RCC 7860 (cell line): ENCODE measurements at regions not wholly inside any gene's neighbourhood (a gene's known extent, or its start where the extent isn't known, plus 50 kb on each side); places are given as distances from the start of the nearest gene placed in this dataset.
"Not testable (repeated sequence)": the region's sequence is repeated elsewhere in the genome, so short reads cannot be mapped to it uniquely, and the experiment has no call there.

Source experiments
- DNase-seq: peaks from one replicate; pipeline ENCODE4 v3.0.0-alpha.2; 2015; ENCODE audit warnings: low spot score
- FAIRE-seq: peaks from 2 replicates; lab custom pipeline; 2012; peaks lifted over from hg19 to GRCh38; lab: Jason Lieb, UNC

DNA sequence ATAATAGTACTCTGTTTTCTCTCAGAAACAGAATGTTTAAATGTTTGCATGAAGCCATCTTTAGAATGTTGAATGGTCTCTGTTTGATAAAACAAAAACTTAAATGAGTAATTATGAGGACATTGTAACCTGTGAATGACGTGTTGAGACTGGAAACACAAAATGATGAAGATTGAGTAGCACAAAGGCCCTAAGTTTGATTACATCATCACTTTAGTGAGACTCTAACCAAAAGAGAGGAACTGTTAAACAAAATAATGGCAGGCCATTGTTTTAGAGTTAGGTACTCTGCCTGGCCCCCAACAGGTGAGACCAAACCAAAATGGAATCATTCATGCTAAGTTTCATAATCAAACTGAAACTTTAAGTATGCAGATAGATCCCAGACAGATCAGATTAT, 1561.7 kb upstream of the SLC39A10 start:
- FAIRE-seq, result no peak
- no peak for DNase-seq

- DNase-seq (no peak), FAIRE-seq (no peak)
Observed at GRCh38 chr2:194090251-194090905, 1566.6 kb upstream of the SLC39A10 start.

DNA sequence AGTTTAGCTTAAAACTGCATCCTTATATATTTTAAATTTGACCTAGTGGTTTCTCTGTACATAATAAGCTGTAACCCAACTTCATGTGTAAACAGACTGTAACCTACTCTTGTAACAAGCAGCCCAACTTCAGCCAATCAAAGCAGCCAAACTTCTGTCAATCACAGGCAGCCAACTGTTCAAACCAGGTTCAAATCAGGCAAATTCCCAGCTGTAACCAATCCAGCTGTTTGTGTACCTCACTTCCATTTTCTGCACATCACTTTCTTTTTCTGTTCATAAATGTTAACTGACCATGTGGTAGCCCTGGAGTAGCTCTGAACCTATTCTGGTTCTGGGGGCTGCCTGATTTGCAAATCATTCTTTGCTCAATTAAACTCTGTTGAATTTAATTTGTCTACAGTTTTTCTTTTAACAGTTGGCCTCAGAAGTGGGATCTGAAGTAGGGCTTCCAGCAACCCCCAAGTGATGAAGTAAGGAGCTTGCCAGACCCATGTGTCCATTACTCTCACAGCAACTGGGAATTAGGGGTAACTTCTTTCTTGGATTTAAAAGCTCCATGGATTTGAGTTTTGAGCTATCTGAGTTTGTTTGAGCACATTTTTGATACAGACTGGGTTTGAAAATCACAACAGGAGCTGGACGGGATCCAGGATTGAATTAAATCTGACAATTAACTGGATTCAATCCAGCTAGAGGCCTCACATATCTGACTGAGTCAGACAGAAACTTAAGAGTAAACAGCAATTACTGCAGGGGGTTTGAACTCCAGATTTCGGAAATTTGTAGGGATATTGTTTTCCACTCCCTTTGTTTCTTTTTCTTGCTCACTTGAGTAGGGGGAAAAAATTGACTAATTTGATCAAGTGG, 1569.7 kb upstream of the SLC39A10 start:
- no peak for FAIRE-seq
- no peak for DNase-seq

GRCh38 chr2:194086129-194086528, 1570.9 kb upstream of the SLC39A10 start:
- no peak for FAIRE-seq
- no peak for DNase-seq

- FAIRE-seq, result no peak
- DNase-seq, result no peak
Observed at GRCh38 chr2:194079989-194080388, 1577.0 kb upstream of the SLC39A10 start.

- DNase-seq, result no peak
- FAIRE-seq, result no peak
Observed at GRCh38 chr2:194077366-194077765, 1579.7 kb upstream of the SLC39A10 start.

DNA sequence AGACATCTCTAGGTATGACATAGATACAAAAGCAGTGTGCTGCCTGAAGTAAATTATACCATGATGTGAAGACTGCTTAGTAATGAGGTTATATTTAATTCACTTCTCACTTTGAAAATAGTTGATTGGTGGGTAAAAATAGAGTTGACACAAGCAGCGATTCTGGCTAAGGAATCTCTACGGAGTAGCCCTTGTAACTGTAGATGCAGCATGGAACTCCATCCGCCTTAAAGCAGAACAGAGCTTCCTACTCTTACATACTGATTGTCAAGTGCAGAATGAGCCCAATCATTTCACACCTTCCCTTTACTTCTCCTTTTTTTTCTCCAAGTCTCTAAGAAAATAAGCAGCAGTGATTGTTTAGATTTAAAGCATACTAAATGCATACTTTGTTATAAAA, 1594.6 kb upstream of the SLC39A10 start:
- FAIRE-seq (no peak), DNase-seq (no peak)

- DNase-seq (no peak), FAIRE-seq (no peak)
Observed at GRCh38 chr2:194060269-194060668, 1596.8 kb upstream of the SLC39A10 start.

DNA sequence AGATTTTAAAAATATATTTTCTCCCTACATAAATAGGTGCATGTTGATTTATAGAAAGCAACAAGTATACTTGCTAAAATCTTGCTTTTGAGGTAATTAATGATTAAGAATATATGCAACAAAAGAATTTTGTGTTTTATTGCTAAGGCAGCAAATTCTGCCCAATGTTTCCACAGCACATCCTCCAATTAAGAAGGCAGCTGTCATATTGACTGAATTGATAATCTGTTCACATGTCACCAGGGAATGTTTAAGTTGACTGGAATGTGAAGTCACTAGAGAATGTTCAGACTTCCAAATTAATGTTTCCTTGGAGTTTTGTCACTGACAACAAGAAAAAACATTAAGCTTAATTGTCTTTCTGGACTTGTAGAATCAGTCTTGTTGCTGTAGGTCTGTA, 1602.7 kb upstream of the SLC39A10 start:
- FAIRE-seq (no peak), DNase-seq (no peak)

GRCh38 chr2:194044321-194044720, 1612.7 kb upstream of the SLC39A10 start:
- no peak for FAIRE-seq
- DNase-seq, result no peak

DNA sequence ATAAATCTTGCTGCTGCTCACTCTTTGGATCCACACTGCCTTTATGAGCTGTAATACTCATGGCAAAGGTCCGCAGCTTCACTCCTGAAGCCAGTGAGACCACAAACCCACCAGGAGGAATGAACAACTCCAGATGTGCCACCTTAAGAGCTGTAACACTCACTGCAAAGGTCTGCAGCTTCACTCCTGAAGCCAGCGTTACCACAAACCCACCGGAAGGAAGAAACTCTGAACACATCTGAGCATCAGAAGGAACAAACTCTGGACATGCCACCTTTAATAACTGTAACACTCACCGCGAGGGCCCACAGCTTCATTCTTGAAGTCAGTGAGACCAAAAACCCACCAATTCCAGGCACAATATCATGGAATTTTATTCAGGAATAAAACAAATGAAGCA, 1635.9 kb upstream of the SLC39A10 start:
- not testable (repeated sequence) for DNase-seq, FAIRE-seq

DNA sequence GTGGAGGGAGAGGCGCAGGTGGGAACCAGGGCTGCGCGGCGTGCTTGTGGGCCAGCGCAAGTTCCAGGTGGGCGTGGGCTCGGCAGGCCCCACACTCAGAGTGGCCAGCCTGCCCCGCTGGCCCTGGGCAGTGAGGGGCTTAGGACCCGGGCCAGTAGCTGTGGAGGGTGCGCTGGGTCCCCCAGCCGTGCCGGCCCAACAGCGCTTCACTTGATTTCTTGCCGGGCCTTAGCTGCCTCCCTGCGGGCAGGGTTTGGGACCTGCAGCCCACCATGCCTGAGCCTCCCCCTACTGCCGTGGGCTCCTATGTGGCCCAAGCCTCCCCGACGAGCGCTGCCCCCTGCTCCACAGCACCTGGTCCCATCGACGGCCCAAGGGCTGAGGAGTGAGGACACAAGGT, 1636.9 kb upstream of the SLC39A10 start:
- no peak for FAIRE-seq

GRCh38 chr2:194015751-194016150, 1641.3 kb upstream of the SLC39A10 start:
- FAIRE-seq (no peak), DNase-seq (no peak)

More for the DNA sequence above, 1636.9 kb upstream of the SLC39A10 start:
- DNase-seq, result no peak

DNA sequence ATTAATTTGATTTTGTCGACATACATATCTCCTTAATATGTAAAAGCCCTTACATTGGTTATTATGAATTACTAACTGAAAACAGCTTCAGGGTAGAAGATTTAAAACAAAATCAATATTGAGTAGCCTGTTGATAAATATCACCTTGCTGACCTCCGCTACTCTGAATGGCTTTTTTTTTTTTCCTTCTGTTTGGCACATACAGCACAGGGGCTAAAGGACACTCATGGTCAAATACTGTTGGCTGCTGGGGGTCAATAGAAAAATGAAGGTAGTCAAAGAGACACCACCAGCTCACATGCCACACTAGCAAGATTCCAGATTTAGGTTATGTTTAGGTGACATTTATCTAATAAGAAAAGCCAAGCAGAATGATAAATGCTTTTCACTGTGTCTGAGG, 1642.4 kb upstream of the SLC39A10 start:
- no peak for DNase-seq
- no peak for FAIRE-seq

DNA sequence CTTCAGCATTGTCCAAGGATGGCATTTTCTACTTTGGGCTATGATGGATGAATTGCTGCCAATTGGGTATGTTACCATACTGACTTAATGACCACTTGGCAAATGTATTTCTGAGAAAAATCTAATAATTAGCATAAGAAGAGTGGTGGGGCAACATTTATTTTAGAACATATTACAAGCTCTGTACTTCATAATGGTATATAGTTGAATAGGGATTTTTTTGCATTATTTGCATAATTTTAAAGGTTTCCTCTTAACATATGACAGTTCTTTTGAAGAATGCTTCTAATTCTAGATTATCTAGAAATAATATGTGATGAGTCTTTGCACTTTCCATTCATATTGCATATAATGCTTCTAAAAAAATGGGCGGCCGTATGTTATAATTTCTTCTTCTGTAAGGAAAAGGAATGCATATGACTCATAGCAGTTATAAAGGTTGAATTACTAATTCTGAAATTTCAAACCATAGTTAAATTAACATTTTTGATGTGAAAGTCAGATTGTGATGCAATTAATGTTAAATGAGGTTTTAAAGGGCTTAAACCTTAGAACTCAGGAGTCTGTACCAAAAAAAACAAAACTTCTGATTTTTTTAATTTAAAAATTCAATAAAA, 1652.3 kb upstream of the SLC39A10 start:
- DNase-seq, result no peak
- no peak for FAIRE-seq

GRCh38 chr2:194003911-194004310, 1653.1 kb upstream of the SLC39A10 start:
- DNase-seq, result no peak
- no peak for FAIRE-seq

- no peak for FAIRE-seq
- no peak for DNase-seq
Observed at GRCh38 chr2:194002699-194003368, 1654.2 kb upstream of the SLC39A10 start.

GRCh38 chr2:193990868-193991267, 1666.2 kb upstream of the SLC39A10 start:
- FAIRE-seq (no peak), DNase-seq (no peak)

DNA sequence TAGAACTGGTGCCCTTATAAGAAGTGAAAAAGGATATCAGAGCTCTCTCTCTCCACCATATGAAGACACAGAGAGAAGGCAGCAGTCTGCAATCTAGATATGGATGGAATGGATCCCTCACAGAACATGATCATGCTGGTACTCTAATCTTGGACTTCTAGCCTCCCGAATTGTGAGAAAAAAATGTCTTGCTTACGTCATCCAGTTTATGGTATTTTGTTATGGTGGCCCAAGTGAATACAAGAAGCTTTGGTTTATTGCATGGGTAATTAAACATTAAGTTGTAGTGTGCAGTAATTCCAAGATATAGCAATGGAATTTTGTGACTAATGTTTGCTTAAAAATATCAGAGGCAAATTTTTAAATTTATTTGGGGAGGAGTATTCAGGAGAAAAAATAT, 1667.4 kb upstream of the SLC39A10 start:
- DNase-seq (no peak), FAIRE-seq (no peak)

GRCh38 chr2:193988784-193989183, 1668.2 kb upstream of the SLC39A10 start:
- DNase-seq (no peak), FAIRE-seq (no peak)

GRCh38 chr2:193985272-193985671, 1671.8 kb upstream of the SLC39A10 start:
- FAIRE-seq (no peak), DNase-seq (no peak)
